Skin of body (tissue), 1 donor: ENCODE measurements at regions not wholly inside any gene's neighbourhood (a gene's known extent, or its start where the extent isn't known, plus 50 kb on each side); places are given as distances from the start of the nearest gene placed in this dataset.
A peak's percentile ranks its signal among the peaks of the same experiment; 100 is the strongest.

Source experiments
- DNase-seq: peaks from one replicate; lab custom pipeline; 2025; lab: John Stamatoyannopoulos, UW

GRCh38 chrX:145630806-145631435, 186.7 kb upstream of the SLITRK2 start:
- DNase-seq = no peak

GRCh38 chrX:145631461-145631951, 186.1 kb upstream of the SLITRK2 start:
- DNase-seq = no peak

- no peak for DNase-seq
These were observed 163.1 kb upstream of the SLITRK2 start for GRCh38 chrX:145654486-145654885.

- no peak for DNase-seq
These were observed 143.8 kb upstream of the SLITRK2 start for GRCh38 chrX:145673841-145674240.

GRCh38 chrX:145677109-145677817, 140.4 kb upstream of the SLITRK2 start:
- no peak for DNase-seq

GRCh38 chrX:145682518-145683298, 134.9 kb upstream of the SLITRK2 start:
- no peak for DNase-seq

GRCh38 chrX:145687146-145687545, 130.5 kb upstream of the SLITRK2 start:
- no peak for DNase-seq

- no peak for DNase-seq
These were observed 129.9 kb upstream of the SLITRK2 start for GRCh38 chrX:145687707-145688106.

- DNase-seq = no peak
These were observed 123.6 kb upstream of the SLITRK2 start for GRCh38 chrX:145694048-145694447.

GRCh38 chrX:145715641-145716138, 101.9 kb upstream of the SLITRK2 start:
- DNase-seq = no peak

GRCh38 chrX:145716226-145716625, 101.4 kb upstream of the SLITRK2 start:
- no peak for DNase-seq

GRCh38 chrX:145727476-145727875, 90.2 kb upstream of the SLITRK2 start:
- no peak for DNase-seq

GRCh38 chrX:145729635-145730034, 88.0 kb upstream of the SLITRK2 start:
- DNase-seq = no peak

GRCh38 chrX:145735036-145735435, 82.6 kb upstream of the SLITRK2 start:
- DNase-seq = no peak

GRCh38 chrX:145751943-145752342, 65.7 kb upstream of the SLITRK2 start:
- DNase-seq = peak; percentile 12
